PC-3 (cell line): ENCODE measurements at regions not wholly inside any gene's neighbourhood (a gene's known extent, or its start where the extent isn't known, plus 50 kb on each side); places are given as distances from the start of the nearest gene placed in this dataset.

Experiments
- ATAC-seq: fragments of 200-7000 bp; cut with Tn5 transposase; 2 replicates; pipeline ENCODE4 v1.9.1; 2020; ENCODE audit warnings: mild to moderate bottlenecking, moderate library complexity
- BruUV-seq: library from RNA; stranded (reverse); fragments of 400-500 nt; replicated peaks from 2 replicates; lab custom pipeline; 2021; lab: Mats Ljungman, UMichigan
- CTCF ChIA-PET: fragments of 300-600 bp; sonication (Branson Sonifier 250); formaldehyde crosslinking; loops from one replicate; lab custom pipeline; 2022; ENCODE audit warnings: antibody characterized with exemption; lab: Charles Lee
- POLR2A ChIA-PET: fragments of 300-600 bp; sonication (Branson Sonifier 250); formaldehyde crosslinking; loops from one replicate; lab custom pipeline; 2022; ENCODE audit warnings: antibody characterized with exemption; ENCODE audit not compliant: unreplicated experiment; lab: Charles Lee
- DNase-seq: peaks from one replicate; pipeline ENCODE4 v3.0.0-alpha.2; 2015
- H2AFZ ChIP-seq: fragments of 300-600 bp; sonication (generic); 2 replicates; pipeline ENCODE4 v1.6.0; 2016; ENCODE audit warnings: antibody characterized with exemption, low read length
- H3F3A ChIP-seq: fragments of 300-600 bp; sonication (generic); one replicate; pipeline ENCODE4 v1.6.0; 2017; ENCODE audit warnings: antibody characterized with exemption, low read length, control low read depth, mild to moderate bottlenecking; ENCODE audit not compliant: unreplicated experiment
- H3K27ac ChIP-seq: fragments of 300-600 bp; sonication (generic); 2 replicates; pipeline ENCODE4 v1.5.1; 2016; ENCODE audit warnings: mild to moderate bottlenecking, low read length
- H3K27me3 ChIP-seq: fragments of 300-600 bp; sonication (generic); 2 replicates; pipeline ENCODE4 v1.6.1; 2016; ENCODE audit warnings: low read length, mixed read lengths
- H3K36me3 ChIP-seq: fragments of 300-600 bp; sonication (generic); 2 replicates; pipeline ENCODE4 v1.6.1; 2016; ENCODE audit warnings: low read depth, mixed run types, low read length, mixed read lengths
- H3K4me1 ChIP-seq: fragments of 300-600 bp; sonication (generic); 2 replicates; pipeline ENCODE4 v1.5.1; 2016; ENCODE audit warnings: low read length; ENCODE audit not compliant: insufficient read depth
- H3K4me2 ChIP-seq: fragments of 300-600 bp; sonication (generic); 2 replicates; pipeline ENCODE4 v1.6.0; 2016; ENCODE audit warnings: low read length
- H3K4me3 ChIP-seq: fragments of 300-600 bp; sonication (generic); 2 replicates; pipeline ENCODE4 v1.5.1; 2016; ENCODE audit warnings: mild to moderate bottlenecking, low read length, mixed read lengths
- H3K79me2 ChIP-seq: fragments of 300-600 bp; sonication (generic); 2 replicates; pipeline ENCODE4 v1.6.1; 2017; ENCODE audit warnings: low read length, mixed read lengths
- H3K9ac ChIP-seq: fragments of 300-600 bp; sonication (generic); 2 replicates; pipeline ENCODE4 v1.6.0; 2016; ENCODE audit warnings: mild to moderate bottlenecking, low read length
- H3K9me2 ChIP-seq: fragments of 300-600 bp; sonication (generic); replicated peaks from 2 replicates; pipeline ENCODE4 v1.6.1; 2016; ENCODE audit warnings: mixed run types, low read length, mixed read lengths
- H3K9me3 ChIP-seq: fragments of 300-600 bp; sonication (generic); 2 replicates; pipeline ENCODE4 v1.6.1; 2016; ENCODE audit warnings: low read length, mixed read lengths
- H4K20me1 ChIP-seq: fragments of 300-600 bp; sonication (generic); 2 replicates; pipeline ENCODE4 v1.6.1; 2016; ENCODE audit warnings: low read length, mixed read lengths
- CTCF ChIP-seq: fragments of 300-600 bp; sonication (generic); conservative IDR thresholded peaks from 2 replicates; pipeline ENCODE4 v1.5.1; 2017; ENCODE audit warnings: antibody characterized with exemption, low read depth, mild to moderate bottlenecking, low read length
- EZH2 ChIP-seq: fragments of 300-600 bp; sonication (generic); IDR thresholded peaks from one replicate; pipeline ENCODE4 v1.6.1; 2017; ENCODE audit warnings: antibody characterized with exemption, mild to moderate bottlenecking, low read length; ENCODE audit not compliant: unreplicated experiment
- EZH2phosphoT487 ChIP-seq: fragments of 300-600 bp; sonication (generic); IDR thresholded peaks from 2 replicates; pipeline ENCODE4 v1.6.1; 2018; ENCODE audit warnings: mild to moderate bottlenecking, antibody characterized with exemption, low read length, borderline replicate concordance
- intact Hi-C: fragments of 100-400 bp; cut with micrococcal nuclease; formaldehyde crosslinking; loops from 2 replicates; pipeline ENCODE4 v1.9.0; 2023

GRCh38 chr15:39173426-39173825 is 407.5 kb upstream of the THBS1 start:
- Histone ChIP-seq H3K9me2 (no peaks in the 10 kb centered on the region), H3K79me2 (no peaks in the 10 kb centered on the region), H3K4me2 (no peak overlapping the region), H3K4me3 (no peak overlapping the region), H4K20me1 (no peaks in the 10 kb centered on the region), H3K9ac (no peak overlapping the region), H2AFZ (no peak overlapping the region), H3K9me3 (no peaks in the 10 kb centered on the region), H3K36me3 (no peaks in the 10 kb centered on the region), H3K4me1 (peaks cover 39% of the 10 kb centered on the region), H3K27ac (peak overlapping the region; percentile 77; the same call in 1 of the 2 replicates), H3F3A (no peaks in the 10 kb centered on the region), H3K27me3 (no peaks in the 10 kb centered on the region)
- ChIA-PET POLR2A (no interaction called here), CTCF (no interaction called here)
- intact Hi-C loops = loop anchor here (2.0 to 5.0 kb wide), 2 partner anchors 264 to 465 kb away; no protein-coding TSS in a partner anchor
- TF ChIP-seq EZH2phosphoT487 (no peak), CTCF (no peak), EZH2 (no peak)
- DNase-seq (no peak), ATAC-seq (no peak)
- BruUV-seq = no TSS peak

GRCh38 chr15:39174332-39174731 is 406.5 kb upstream of the THBS1 start:
- Histone ChIP-seq H3K9me2 (no peaks in the 10 kb centered on the region), H3K27me3 (no peaks in the 10 kb centered on the region), H3K36me3 (no peaks in the 10 kb centered on the region), H3K79me2 (no peaks in the 10 kb centered on the region), H2AFZ (no peak overlapping the region), H3F3A (no peaks in the 10 kb centered on the region), H3K4me1 (peaks cover 43% of the 10 kb centered on the region), H3K27ac (no peak overlapping the region), H3K4me2 (no peak overlapping the region), H3K4me3 (no peak overlapping the region), H3K9ac (no peak overlapping the region), H4K20me1 (no peaks in the 10 kb centered on the region), H3K9me3 (no peaks in the 10 kb centered on the region)
- intact Hi-C loops = loop anchor here (5.0 kb wide), 1 partner anchor 263 kb away; no protein-coding TSS in a partner anchor
- POLR2A ChIA-PET = interaction anchor here (0.7 kb wide), 1 partner anchor 354 kb away, joined by 3 read pairs; no protein-coding TSS in a partner anchor
- TF ChIP-seq CTCF (no peak), EZH2phosphoT487 (no peak), EZH2 (no peak)
- DNase-seq (no peak), ATAC-seq (no peak)
- no TSS peak for BruUV-seq
- CTCF ChIA-PET = no interaction called here

GRCh38 chr15:39176030-39176429 is 404.8 kb upstream of the THBS1 start:
- DNase-seq (no peak), ATAC-seq (no peak)
- Histone ChIP-seq H3K4me2 (no peak overlapping the region), H3K27me3 (no peaks in the 10 kb centered on the region), H3K9me2 (no peaks in the 10 kb centered on the region), H3K27ac (no peak overlapping the region), H3F3A (no peaks in the 10 kb centered on the region), H3K36me3 (no peaks in the 10 kb centered on the region), H4K20me1 (no peaks in the 10 kb centered on the region), H3K79me2 (no peaks in the 10 kb centered on the region), H3K9me3 (no peaks in the 10 kb centered on the region), H3K9ac (no peak overlapping the region), H3K4me3 (no peak overlapping the region), H2AFZ (no peak overlapping the region), H3K4me1 (peaks cover 49% of the 10 kb centered on the region)
- TF ChIP-seq EZH2phosphoT487 = no peak
- TF ChIP-seq CTCF = no peak
- TF ChIP-seq EZH2 = no peak
- intact Hi-C loops = no loop called here
- CTCF ChIA-PET = no interaction called here
- no TSS peak for BruUV-seq
- POLR2A ChIA-PET = no interaction called here
